ENCODE measurements at regions not wholly inside any gene's neighbourhood (a gene's known extent, or its start where the extent isn't known, plus 50 kb on each side); places are given as distances from the start of the nearest gene placed in this dataset.
"Not testable (repeated sequence)": the region's sequence is repeated elsewhere in the genome, so short reads cannot be mapped to it uniquely, and the experiment has no call there.

DNA sequence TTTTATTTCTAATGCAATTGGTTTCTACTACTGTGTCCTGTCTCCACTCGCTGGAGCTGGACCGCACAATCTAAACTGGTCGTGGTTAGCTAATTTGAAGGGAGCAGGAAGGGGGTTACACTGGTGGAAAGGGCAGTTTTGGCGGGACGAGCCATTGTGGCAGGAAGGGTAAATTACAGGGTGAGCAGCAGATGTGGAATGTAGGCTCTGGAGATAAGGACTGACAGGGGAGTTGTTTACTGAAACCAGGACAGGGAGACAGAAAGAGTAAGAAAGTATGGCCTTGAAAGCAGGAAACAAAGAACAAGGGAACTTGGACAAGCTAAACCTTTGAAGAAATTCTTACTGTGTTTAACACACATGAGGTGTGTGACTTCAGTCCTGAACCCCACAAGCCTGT is 147.8 kb downstream of the ATXN7L3B start:
- no peak for DNase-seq (ENCODE audit: low spot score)

- DNase-seq (ENCODE audit: low spot score), result peak; percentile 58
Measured at GRCh38 chr12:74689071-74689655, 151.5 kb downstream of the ATXN7L3B start.

DNA sequence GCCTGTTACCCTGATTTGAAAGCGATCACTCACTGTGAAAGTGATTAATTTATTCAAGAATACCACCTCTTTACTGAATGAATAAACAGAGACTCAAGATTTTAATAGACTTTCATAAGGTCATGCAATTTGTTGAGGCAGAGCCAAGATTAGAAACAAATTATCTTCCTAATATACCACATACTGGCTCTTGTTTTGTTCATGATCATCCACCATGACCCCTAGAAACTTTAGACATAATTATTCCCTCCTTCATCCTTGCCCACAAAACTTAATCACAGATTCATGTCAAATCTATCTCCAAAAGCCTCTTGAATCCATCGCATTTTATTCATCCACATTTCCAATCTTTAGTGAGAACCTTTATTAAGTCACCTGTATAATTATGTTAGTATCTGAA is 152.3 kb downstream of the ATXN7L3B start:
- no peak for DNase-seq (ENCODE audit: low spot score)

- no peak for DNase-seq (ENCODE audit: low spot score)
Measured at GRCh38 chr12:74719447-74719846, 181.8 kb downstream of the ATXN7L3B start.

GRCh38 chr12:74722709-74723108 is 185.1 kb downstream of the ATXN7L3B start:
- no peak for DNase-seq (ENCODE audit: low spot score)

DNA sequence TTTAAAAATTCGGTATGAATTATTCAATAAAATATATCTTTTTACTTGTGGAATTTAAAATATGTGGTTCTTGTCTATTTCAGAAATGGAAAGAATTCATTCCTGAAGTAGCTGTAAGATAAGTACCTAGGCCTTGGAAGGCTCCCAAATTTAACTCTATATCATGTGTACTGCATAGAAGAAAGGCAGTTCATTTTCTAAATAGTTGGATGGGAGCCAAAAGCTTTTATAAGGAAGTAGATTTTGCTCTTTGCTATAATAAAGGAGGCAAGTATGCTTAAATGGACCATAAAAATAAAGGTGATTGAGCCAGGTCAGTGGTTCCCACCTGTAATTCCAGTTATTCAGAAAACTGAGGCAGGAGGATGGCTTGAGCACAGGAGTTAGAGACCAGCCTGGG is 187.5 kb downstream of the ATXN7L3B start:
- DNase-seq (ENCODE audit: low spot score), result no peak

DNA sequence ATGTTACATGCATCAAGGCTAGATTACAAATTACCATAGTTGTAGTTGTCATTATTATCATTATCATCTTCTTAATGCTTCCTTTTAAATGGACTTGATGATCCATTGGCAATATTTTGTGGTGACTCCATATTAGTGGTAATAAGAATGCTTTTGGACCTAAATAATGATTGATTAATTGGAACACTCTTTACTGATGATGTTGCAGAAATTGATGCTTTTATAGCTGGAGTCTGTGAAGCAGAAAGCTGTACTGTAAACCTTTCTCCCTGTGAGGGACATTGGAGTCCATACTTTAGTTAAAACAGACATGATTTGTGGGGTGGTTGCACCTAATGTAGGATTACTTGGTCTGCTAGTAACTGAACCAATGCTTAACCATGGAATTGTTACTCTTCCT is 190.4 kb downstream of the ATXN7L3B start:
- no peak for DNase-seq (ENCODE audit: low spot score)

GRCh38 chr12:74732164-74732784 is 194.6 kb downstream of the ATXN7L3B start:
- DNase-seq (ENCODE audit: low spot score), result no peak

GRCh38 chr12:74732826-74733225 is 195.2 kb downstream of the ATXN7L3B start:
- DNase-seq (ENCODE audit: low spot score), result no peak

DNA sequence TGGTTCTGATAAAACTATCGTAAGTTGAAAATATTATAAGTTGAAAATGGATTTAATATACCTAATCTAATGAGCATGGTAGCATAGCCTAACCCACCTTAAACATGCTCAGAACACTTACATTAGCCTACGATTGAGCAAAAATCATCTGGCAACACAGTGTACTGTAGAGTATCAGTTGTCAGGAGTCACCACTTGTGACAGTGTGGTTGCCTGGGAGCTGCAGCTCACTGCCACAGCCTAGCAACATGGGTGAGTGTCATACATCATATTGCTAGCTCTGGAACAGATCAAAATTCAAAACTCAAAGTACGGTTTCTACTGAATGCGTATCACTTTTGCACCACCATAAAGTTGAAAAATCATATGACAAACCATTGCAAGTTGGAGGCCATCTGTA is 203.5 kb downstream of the ATXN7L3B start:
- no peak for DNase-seq (ENCODE audit: low spot score)

- no peak for DNase-seq (ENCODE audit: low spot score)
Measured at GRCh38 chr12:74747305-74747704, 209.7 kb downstream of the ATXN7L3B start.

GRCh38 chr12:74751441-74751840 is 213.8 kb downstream of the ATXN7L3B start:
- DNase-seq (ENCODE audit: low spot score), result no peak

GRCh38 chr12:74752215-74752614 is 214.6 kb downstream of the ATXN7L3B start:
- DNase-seq (ENCODE audit: low spot score), result no peak

DNA sequence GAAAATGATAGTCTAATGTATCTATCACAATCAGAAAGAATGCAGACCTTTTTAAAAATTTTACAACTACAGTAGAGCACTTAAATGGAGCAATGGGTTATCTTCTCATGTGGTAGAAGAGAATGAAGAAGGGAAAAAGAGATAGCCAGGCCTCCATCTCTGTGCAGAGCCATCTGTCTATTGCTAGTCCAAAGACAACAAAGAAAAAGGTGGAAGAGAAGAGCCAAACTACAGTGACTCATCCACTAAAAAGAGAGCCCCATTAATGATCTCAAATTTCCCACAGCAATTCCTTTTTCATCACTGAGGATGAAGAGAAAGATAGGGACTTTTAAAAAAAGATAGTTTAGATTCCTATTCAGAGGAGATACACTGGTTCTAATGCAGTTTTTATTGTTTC is 232.9 kb downstream of the ATXN7L3B start:
- DNase-seq (ENCODE audit: low spot score), result no peak

- DNase-seq (ENCODE audit: low spot score), result no peak
Measured at GRCh38 chr12:74775276-74775675, 237.6 kb downstream of the ATXN7L3B start.

DNA sequence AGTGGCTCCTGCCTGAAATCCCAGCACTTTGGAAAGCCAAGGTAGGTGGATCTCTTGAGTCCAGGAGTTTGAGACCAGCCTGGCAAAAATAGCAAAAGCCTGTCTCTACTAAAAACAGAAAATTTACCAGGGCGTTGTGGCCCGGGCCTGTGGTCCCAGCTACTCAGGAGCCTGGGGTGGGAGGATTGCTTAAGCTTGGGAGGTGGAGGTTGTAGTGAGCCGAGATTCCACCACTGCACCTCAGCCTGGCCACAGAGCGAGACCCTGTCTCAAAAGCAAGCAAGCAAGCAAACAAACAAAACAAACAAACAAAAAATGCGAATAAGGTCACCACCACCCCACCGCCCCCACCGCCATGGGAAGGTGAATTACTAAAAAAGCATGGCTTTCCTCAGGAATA is 238.7 kb downstream of the ATXN7L3B start:
- DNase-seq (ENCODE audit: low spot score), result no peak

GRCh38 chr12:74780182-74780849 is 242.7 kb downstream of the ATXN7L3B start:
- no peak for DNase-seq (ENCODE audit: low spot score)

DNA sequence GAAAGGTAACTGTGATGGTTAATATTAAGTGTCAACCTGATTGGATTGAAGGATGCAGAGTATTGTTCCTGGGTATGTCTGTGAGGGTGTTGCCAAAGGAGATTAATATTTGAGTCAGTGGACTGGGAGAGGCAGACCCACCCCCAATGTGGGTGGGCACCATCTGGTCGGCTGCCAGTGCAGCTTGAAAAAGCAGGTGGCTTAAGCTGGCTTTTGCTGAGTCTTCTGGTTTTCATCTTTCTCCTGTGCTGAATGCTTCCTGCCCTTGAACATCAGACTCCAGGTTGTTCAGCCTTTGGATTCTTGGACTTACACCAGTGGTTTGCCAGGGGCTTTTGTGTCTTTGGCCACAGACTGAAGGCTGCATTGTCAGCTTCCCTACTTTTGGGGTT is 243.2 kb downstream of the ATXN7L3B start:
- not testable (repeated sequence) for DNase-seq (ENCODE audit: low spot score)

- DNase-seq (ENCODE audit: low spot score), result no peak
Measured at GRCh38 chr12:74781991-74782485, 244.4 kb downstream of the ATXN7L3B start.

DNA sequence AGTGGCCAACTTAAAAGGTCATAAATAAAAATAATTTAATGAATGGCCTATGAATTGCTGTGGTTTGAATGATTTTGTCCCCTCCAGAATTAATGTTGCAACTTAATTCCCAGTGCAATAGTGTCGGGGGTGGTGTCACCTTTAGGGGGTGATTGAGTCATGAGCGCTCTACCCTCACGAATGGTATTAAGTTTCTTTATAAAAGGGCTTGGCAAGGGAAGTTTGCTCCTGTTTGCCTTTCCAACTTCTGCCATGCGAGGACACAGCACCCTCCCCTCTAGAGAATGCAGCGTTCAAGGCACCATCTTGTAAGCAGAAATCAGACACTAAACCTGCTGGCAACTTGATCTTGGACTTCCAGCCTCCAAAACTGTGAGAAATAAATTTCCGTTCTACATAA is 253.3 kb downstream of the ATXN7L3B start:
- DNase-seq (ENCODE audit: low spot score), result no peak

- no peak for DNase-seq (ENCODE audit: low spot score)
Measured at GRCh38 chr12:74791365-74791764, 253.7 kb downstream of the ATXN7L3B start.

DNA sequence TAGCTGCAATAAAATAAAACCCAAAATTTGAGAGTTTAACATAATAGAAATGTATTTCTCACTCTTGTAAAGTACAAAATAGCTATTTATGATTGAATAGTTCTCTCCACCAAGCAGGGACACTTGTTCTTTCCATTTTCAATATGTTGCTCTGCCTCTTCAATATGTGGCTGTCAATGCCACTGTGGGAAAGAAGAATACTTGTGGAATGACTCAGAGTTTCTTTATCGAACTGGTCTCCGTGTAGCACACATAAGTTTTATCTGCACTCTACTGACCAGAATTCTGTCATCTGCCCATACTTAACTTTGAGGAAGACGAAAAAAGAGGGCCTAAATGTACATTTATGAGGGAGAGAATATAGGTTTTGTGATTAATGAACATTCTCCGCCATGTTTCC is 256.9 kb downstream of the ATXN7L3B start:
- no peak for DNase-seq (ENCODE audit: low spot score)

- no peak for DNase-seq (ENCODE audit: low spot score)
Measured at GRCh38 chr12:74801625-74802024, 264.0 kb downstream of the ATXN7L3B start.

All from NAMALWA (cell line).